Neural progenitor cell (in vitro differentiated cells): ENCODE measurements at regions not wholly inside any gene's neighbourhood (a gene's known extent, or its start where the extent isn't known, plus 50 kb on each side); places are given as distances from the start of the nearest gene placed in this dataset.
A peak's percentile ranks its signal among the peaks of the same experiment; 100 is the strongest.

Source experiments
- DNase-seq: peaks from one replicate; pipeline ENCODE4 v3.0.0-alpha.2; 2016; ENCODE audit warnings: low spot score
- H2AFZ ChIP-seq: fragments of 200-600 bp; sonication (generic); replicated peaks from 2 replicates; pipeline ENCODE4 v1.6.1; 2016; ENCODE audit warnings: antibody characterized with exemption
- H3F3A ChIP-seq: fragments of 200-600 bp; sonication (generic); 2 replicates; pipeline ENCODE4 v1.6.1; 2016; ENCODE audit warnings: antibody characterized with exemption, low read depth
- H3K27ac ChIP-seq: fragments of 200-600 bp; sonication (generic); 2 replicates; pipeline ENCODE4 v1.5.1; 2016; ENCODE audit warnings: mild to moderate bottlenecking
- H3K27me3 ChIP-seq: fragments of 200-600 bp; sonication (generic); 2 replicates; pipeline ENCODE4 v1.6.1; 2016; ENCODE audit warnings: mild to moderate bottlenecking, moderate library complexity
- H3K36me3 ChIP-seq: fragments of 200-600 bp; sonication (generic); 2 replicates; pipeline ENCODE4 v1.5.1; 2016
- H3K4me1 ChIP-seq: fragments of 200-600 bp; sonication (generic); 2 replicates; pipeline ENCODE4 v1.6.1; 2016; ENCODE audit warnings: mixed run types
- H3K4me2 ChIP-seq: fragments of 200-600 bp; sonication (generic); 2 replicates; pipeline ENCODE4 v1.6.1; 2016
- H3K4me3 ChIP-seq: fragments of 200-600 bp; sonication (generic); 2 replicates; pipeline ENCODE4 v1.5.1; 2016
- H3K79me2 ChIP-seq: fragments of 200-600 bp; sonication (generic); 2 replicates; pipeline ENCODE4 v1.6.1; 2016; ENCODE audit warnings: low read depth
- H3K9ac ChIP-seq: fragments of 200-600 bp; sonication (generic); 2 replicates; pipeline ENCODE4 v1.6.1; 2016
- H3K9me3 ChIP-seq: fragments of 200-600 bp; sonication (generic); 2 replicates; pipeline ENCODE4 v1.5.1; 2016; ENCODE audit warnings: low read depth
- H4K20me1 ChIP-seq: fragments of 200-600 bp; sonication (generic); 2 replicates; pipeline ENCODE4 v1.6.1; 2016; ENCODE audit warnings: low read depth
- H3K27ac Mint-ChIP-seq: 3 replicates; pipeline ENCODE4 v1.8.0; 2021; ENCODE audit warnings: mixed read lengths
- H3K27me3 Mint-ChIP-seq: 2 replicates; pipeline ENCODE4 v1.8.0; 2022; ENCODE audit warnings: low read depth, mild to moderate bottlenecking, inconsistent platforms, moderate library complexity, mixed read lengths; ENCODE audit not compliant: insufficient read depth
- H3K36me3 Mint-ChIP-seq: 3 replicates; pipeline ENCODE4 v1.8.0; 2021; ENCODE audit warnings: mixed read lengths
- H3K4me1 Mint-ChIP-seq: 3 replicates; pipeline ENCODE4 v1.8.0; 2021; ENCODE audit warnings: mixed read lengths
- H3K4me3 Mint-ChIP-seq: 3 replicates; pipeline ENCODE4 v1.8.0; 2021; ENCODE audit warnings: mild to moderate bottlenecking, moderate library complexity, mixed read lengths
- H3K9me3 Mint-ChIP-seq: 3 replicates; pipeline ENCODE4 v1.8.0; 2020; ENCODE audit warnings: mixed read lengths
- EZH2 ChIP-seq: fragments of 200-600 bp; sonication (generic); IDR thresholded peaks from 2 replicates; pipeline ENCODE4 v1.6.1; 2017; ENCODE audit warnings: antibody characterized with exemption, mild to moderate bottlenecking, moderate library complexity
- EZH2phosphoT487 ChIP-seq: fragments of 200-600 bp; sonication (generic); IDR thresholded peaks from 2 replicates; pipeline ENCODE4 v1.6.1; 2017; ENCODE audit warnings: antibody characterized with exemption
- TF ChIP-seq, protein P1 (sequence below): fragments of 200-600 bp; sonication (generic); IDR thresholded peaks from 2 replicates; pipeline ENCODE4 v1.5.1; 2017; ENCODE audit warnings: antibody characterized with exemption, mild to moderate bottlenecking

DNA sequence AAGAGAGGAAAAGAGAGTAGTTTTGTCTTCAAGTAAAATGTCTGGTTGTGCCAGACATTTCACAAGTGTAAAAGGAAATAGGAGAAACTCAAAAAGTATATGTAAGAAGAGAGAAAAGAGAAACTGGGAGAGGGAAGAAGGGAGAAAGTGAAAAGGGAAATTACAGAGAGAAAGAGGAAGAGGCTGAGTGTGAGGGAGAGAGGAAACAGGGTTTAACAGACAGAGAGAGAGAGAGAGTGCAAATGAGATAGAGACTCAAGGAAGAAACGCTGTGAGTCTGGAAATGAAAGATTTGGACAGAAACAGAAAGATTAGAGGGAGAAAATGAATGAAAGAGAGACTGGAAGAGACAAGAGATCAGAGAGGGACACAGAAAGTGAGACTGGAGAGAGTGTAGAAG lies 806.2 kb downstream of the PLA2G4A start:
- no peaks in the 10 kb centered on the region for H4K20me1 ChIP-seq
- no peak overlapping the region for H3K4me3 ChIP-seq
- H3K4me2 ChIP-seq: no peak overlapping the region
- H3K36me3 ChIP-seq: no peaks in the 10 kb centered on the region
- no peaks in the 10 kb centered on the region for H3K79me2 ChIP-seq
- TF ChIP-seq EZH2 (no peak), EZH2phosphoT487 (no peak)
- TF ChIP-seq, protein P1, sequence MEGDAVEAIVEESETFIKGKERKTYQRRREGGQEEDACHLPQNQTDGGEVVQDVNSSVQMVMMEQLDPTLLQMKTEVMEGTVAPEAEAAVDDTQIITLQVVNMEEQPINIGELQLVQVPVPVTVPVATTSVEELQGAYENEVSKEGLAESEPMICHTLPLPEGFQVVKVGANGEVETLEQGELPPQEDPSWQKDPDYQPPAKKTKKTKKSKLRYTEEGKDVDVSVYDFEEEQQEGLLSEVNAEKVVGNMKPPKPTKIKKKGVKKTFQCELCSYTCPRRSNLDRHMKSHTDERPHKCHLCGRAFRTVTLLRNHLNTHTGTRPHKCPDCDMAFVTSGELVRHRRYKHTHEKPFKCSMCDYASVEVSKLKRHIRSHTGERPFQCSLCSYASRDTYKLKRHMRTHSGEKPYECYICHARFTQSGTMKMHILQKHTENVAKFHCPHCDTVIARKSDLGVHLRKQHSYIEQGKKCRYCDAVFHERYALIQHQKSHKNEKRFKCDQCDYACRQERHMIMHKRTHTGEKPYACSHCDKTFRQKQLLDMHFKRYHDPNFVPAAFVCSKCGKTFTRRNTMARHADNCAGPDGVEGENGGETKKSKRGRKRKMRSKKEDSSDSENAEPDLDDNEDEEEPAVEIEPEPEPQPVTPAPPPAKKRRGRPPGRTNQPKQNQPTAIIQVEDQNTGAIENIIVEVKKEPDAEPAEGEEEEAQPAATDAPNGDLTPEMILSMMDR: no peak
- peaks cover 36% of the 10 kb centered on the region for H3K4me1 ChIP-seq
- peaks cover 5% of the 10 kb centered on the region for H3K4me1 Mint-ChIP-seq
- peaks cover 3% of the 10 kb centered on the region for H3K36me3 Mint-ChIP-seq
- no peaks in the 10 kb centered on the region for H3K27me3 Mint-ChIP-seq
- H3K9me3 Mint-ChIP-seq: peaks cover 6% of the 10 kb centered on the region
- DNase-seq: no peak
- no peak overlapping the region for H3K27ac ChIP-seq
- no peak overlapping the region for H3K4me3 Mint-ChIP-seq
- H3K27ac Mint-ChIP-seq: no peak overlapping the region
- no peaks in the 10 kb centered on the region for H3K27me3 ChIP-seq
- no peak overlapping the region for H3K9ac ChIP-seq
- peak overlapping the region; percentile 82 for H2AFZ ChIP-seq
- H3K9me3 ChIP-seq: no peaks in the 10 kb centered on the region
- H3F3A ChIP-seq: peaks cover 18% of the 10 kb centered on the region

DNA sequence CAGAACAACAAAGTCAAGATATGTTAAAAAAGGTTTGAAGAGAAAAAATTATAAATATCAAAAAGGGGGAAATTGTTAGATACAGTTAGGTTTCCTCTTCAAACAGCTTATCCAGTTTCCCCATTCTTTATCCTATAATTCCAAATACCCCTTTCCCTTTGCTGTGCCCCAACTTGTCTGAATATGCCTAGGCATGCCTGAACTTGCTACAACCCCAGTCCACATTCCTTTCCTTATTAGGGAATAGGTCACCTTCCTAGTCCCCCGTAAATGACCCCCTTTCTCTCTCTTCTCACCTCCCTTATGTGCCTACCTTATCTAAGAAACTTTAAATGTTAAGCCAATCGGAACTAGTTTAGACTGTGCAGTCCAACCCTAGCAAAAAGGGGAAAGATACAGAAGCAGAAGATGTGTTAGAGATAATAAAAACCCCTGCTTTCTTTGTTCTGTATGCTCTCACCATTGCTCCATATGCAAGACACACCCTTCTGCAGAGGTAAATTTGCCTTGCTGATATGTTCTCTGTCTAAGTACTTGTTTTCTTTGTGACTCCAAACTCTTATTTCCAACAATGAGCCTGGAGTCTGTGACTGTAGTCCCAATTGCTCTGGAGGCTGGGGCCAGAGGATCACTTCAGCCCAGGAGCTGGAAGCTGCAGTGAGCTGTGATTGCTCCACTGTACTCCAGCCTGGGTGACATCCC lies 810.1 kb downstream of the PLA2G4A start:
- peaks cover 24% of the 10 kb centered on the region for H3K4me1 ChIP-seq
- H3K9ac ChIP-seq: no peak overlapping the region
- peaks cover 5% of the 10 kb centered on the region for H3F3A ChIP-seq
- H4K20me1 ChIP-seq: no peaks in the 10 kb centered on the region
- no peaks in the 10 kb centered on the region for H3K27me3 ChIP-seq
- H3K36me3 Mint-ChIP-seq: no peaks in the 10 kb centered on the region
- H3K27ac Mint-ChIP-seq: no peak overlapping the region
- H3K9me3 ChIP-seq: no peaks in the 10 kb centered on the region
- H3K4me3 ChIP-seq: no peak overlapping the region
- TF ChIP-seq, protein P1: no peak
- TF ChIP-seq EZH2 (no peak), EZH2phosphoT487 (no peak)
- no peak overlapping the region for H3K4me2 ChIP-seq
- no peaks in the 10 kb centered on the region for H3K36me3 ChIP-seq
- H3K27ac ChIP-seq: no peak overlapping the region
- H2AFZ ChIP-seq: peak overlapping the region; percentile 42
- H3K4me3 Mint-ChIP-seq: no peak overlapping the region
- H3K4me1 Mint-ChIP-seq: peaks cover 3% of the 10 kb centered on the region
- DNase-seq: no peak
- no peaks in the 10 kb centered on the region for H3K9me3 Mint-ChIP-seq
- peaks cover 24% of the 10 kb centered on the region for H3K79me2 ChIP-seq
- no peaks in the 10 kb centered on the region for H3K27me3 Mint-ChIP-seq

DNA sequence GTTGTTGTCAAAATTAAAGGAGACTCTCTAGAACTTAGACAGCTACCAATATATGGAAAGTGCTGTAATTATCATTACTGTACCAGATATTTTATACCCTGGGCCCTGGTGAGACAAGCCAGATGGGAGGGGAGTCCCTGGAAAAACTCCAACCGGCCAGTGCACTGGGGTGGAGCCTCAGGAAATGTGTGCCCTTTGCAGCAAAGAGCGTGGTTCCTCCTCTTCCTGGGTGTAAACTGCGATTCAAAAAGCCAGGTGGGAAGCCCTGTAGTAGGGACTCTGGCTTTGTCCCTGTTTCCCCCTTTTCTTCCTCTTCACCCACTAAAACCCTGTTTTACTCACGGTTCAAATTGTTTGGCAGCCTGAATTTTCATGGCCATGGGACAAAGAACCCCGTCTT lies 812.3 kb downstream of the PLA2G4A start:
- Histone ChIP-seq H3K4me1 (peaks cover 24% of the 10 kb centered on the region), H3K36me3 (no peaks in the 10 kb centered on the region), H3K9ac (no peak overlapping the region), H3K27me3 (no peaks in the 10 kb centered on the region), H3K4me2 (peak overlapping the region; percentile 64), H3K79me2 (peaks cover 43% of the 10 kb centered on the region), H3K9me3 (no peaks in the 10 kb centered on the region), H2AFZ (peak overlapping the region; percentile 87), H3K27ac (peak overlapping the region; percentile 74), H3K4me3 (peak overlapping the region; percentile 41), H3F3A (peaks cover 5% of the 10 kb centered on the region), H4K20me1 (no peaks in the 10 kb centered on the region)
- Mint-ChIP-seq H3K36me3 (no peaks in the 10 kb centered on the region), H3K27ac (no peak overlapping the region), H3K4me1 (peaks cover 3% of the 10 kb centered on the region), H3K27me3 (no peaks in the 10 kb centered on the region), H3K4me3 (no peak overlapping the region), H3K9me3 (no peaks in the 10 kb centered on the region)
- DNase-seq: peak; percentile 11
- no peak for TF ChIP-seq EZH2phosphoT487
- TF ChIP-seq, protein P1: no peak
- no peak for TF ChIP-seq EZH2
